GM21447 (cell line): ENCODE measurements at regions not wholly inside any gene's neighbourhood (a gene's known extent, or its start where the extent isn't known, plus 50 kb on each side); places are given as distances from the start of the nearest gene placed in this dataset.
A peak's percentile ranks its signal among the peaks of the same experiment; 100 is the strongest.
"Not testable (repeated sequence)": the region's sequence is repeated elsewhere in the genome, so short reads cannot be mapped to it uniquely, and the experiment has no call there.

Experiments used
- ATAC-seq: cut with Tn5 transposase; IDR thresholded peaks from one replicate; pipeline ENCODE4 v1.9.1; 2021; ENCODE audit not compliant: unreplicated experiment

- no peak for ATAC-seq
Measured at GRCh38 chr3:177881351-177881750, 654.9 kb upstream of the KCNMB2 start.

- ATAC-seq: no peak
Measured at GRCh38 chr3:177882124-177882648, 654.0 kb upstream of the KCNMB2 start.

- ATAC-seq: no peak
Measured at GRCh38 chr3:177883091-177883490, 653.1 kb upstream of the KCNMB2 start.

- no peak for ATAC-seq
Measured at GRCh38 chr3:177883957-177884356, 652.3 kb upstream of the KCNMB2 start.

- no peak for ATAC-seq
Measured at GRCh38 chr3:177885063-177885462, 651.2 kb upstream of the KCNMB2 start.

GRCh38 chr3:177886501-177886900 is 649.7 kb upstream of the KCNMB2 start:
- no peak for ATAC-seq

GRCh38 chr3:177887475-177887874 is 648.8 kb upstream of the KCNMB2 start:
- peak; percentile 71 for ATAC-seq

GRCh38 chr3:177889161-177889560 is 647.1 kb upstream of the KCNMB2 start:
- no peak for ATAC-seq

- no peak for ATAC-seq
Measured at GRCh38 chr3:177889652-177890358, 646.4 kb upstream of the KCNMB2 start.

GRCh38 chr3:177890359-177890683 is 645.9 kb upstream of the KCNMB2 start:
- ATAC-seq: no peak

GRCh38 chr3:177891569-177891968 is 644.7 kb upstream of the KCNMB2 start:
- not testable (repeated sequence) for ATAC-seq

- ATAC-seq: no peak
Measured at GRCh38 chr3:177893331-177893730, 642.9 kb upstream of the KCNMB2 start.

- ATAC-seq: no peak
Measured at GRCh38 chr3:177894081-177894728, 642.0 kb upstream of the KCNMB2 start.

- no peak for ATAC-seq
Measured at GRCh38 chr3:177898185-177898584, 638.1 kb upstream of the KCNMB2 start.

GRCh38 chr3:177899275-177900067 is 636.8 kb upstream of the KCNMB2 start:
- ATAC-seq: no peak

- no peak for ATAC-seq
Measured at GRCh38 chr3:177902876-177903275, 633.4 kb upstream of the KCNMB2 start.

GRCh38 chr3:177904621-177905020 is 631.6 kb upstream of the KCNMB2 start:
- ATAC-seq: no peak

GRCh38 chr3:177905173-177906125 is 630.8 kb upstream of the KCNMB2 start:
- no peak for ATAC-seq

GRCh38 chr3:177906126-177906511 is 630.1 kb upstream of the KCNMB2 start:
- no peak for ATAC-seq

- no peak for ATAC-seq
Measured at GRCh38 chr3:177906578-177907229, 629.5 kb upstream of the KCNMB2 start.
